ENCODE measurements at regions not wholly inside any gene's neighbourhood (a gene's known extent, or its start where the extent isn't known, plus 50 kb on each side); places are given as distances from the start of the nearest gene placed in this dataset.

DNA sequence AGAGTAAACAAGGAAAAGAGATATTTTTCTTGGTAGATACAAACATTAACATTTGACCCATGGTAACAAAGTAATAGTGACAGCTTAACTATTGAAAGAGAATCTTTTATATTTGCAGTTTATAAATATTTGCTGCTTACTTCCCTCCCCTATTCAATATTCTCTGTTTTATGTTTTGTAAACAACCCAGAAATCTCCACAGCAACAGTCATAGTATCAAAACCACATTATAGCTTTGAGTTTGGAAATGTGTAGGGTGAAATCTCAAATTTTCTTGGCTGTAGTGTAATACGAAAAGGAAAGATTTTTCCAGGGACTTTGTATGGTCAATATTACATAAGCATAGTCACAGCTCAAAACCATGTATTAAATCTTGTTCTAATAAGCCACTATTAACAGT, 511.2 kb downstream of the METTL4 start:
- H3K36me3 ChIP-seq, result no peaks in the 10 kb centered on the region
- no peaks in the 10 kb centered on the region for H3K27me3 ChIP-seq
- no peaks in the 10 kb centered on the region for H3K9me3 ChIP-seq
- DNase-seq (ENCODE audit: extremely low spot score in 2 of 2), result no peak
- H3K4me1 ChIP-seq, result no peaks in the 10 kb centered on the region
- intact Hi-C loops (cut with DNase I), result loop anchor here (10.0 kb wide), 1 partner anchor 335 kb away; no protein-coding TSS in a partner anchor
- H3K4me3 ChIP-seq, result no peak overlapping the region
- TF ChIP-seq POLR2AphosphoS5 (IDR thresholded peaks at IDR 0.05; ENCODE audit: insufficient read depth in 1 of 2, low read depth in 1 of 2) (no peak), POLR2A (IDR thresholded peaks at IDR 0.05) (no peak), CTCF (IDR thresholded peaks at IDR 0.05) (no peak)
- H3K27ac ChIP-seq, result no peak overlapping the region

DNA sequence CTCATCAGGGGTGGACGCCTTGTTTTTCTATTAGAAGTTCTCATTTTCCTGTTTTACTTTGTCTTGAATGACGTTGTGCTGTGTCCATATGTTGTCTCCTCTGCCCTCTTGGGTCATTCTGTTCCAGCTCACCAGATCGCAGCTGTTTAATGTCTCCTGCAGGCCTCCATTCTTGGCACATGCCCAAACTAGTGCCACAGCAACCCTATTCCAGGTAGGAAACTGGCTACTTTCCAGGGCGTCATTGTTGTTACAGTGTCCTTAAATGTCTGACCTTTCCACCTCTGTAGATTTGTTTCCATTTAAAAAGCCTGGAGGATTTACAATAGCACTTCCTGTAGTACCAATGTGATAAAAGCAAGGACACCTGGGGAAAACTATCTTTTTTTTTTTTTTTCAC, 500.7 kb downstream of the METTL4 start:
- Histone ChIP-seq H3K4me3 (no peak overlapping the region), H3K9me3 (no peaks in the 10 kb centered on the region), H3K4me1 (no peaks in the 10 kb centered on the region), H3K27me3 (no peaks in the 10 kb centered on the region), H3K27ac (no peak overlapping the region), H3K36me3 (no peaks in the 10 kb centered on the region)
- intact Hi-C loops (cut with DNase I), result no loop called here
- TF ChIP-seq CTCF (IDR thresholded peaks at IDR 0.05) (no peak), POLR2A (IDR thresholded peaks at IDR 0.05) (no peak), POLR2AphosphoS5 (IDR thresholded peaks at IDR 0.05; ENCODE audit: insufficient read depth in 1 of 2, low read depth in 1 of 2) (no peak)
- no peak for DNase-seq (ENCODE audit: extremely low spot score in 2 of 2)

DNA sequence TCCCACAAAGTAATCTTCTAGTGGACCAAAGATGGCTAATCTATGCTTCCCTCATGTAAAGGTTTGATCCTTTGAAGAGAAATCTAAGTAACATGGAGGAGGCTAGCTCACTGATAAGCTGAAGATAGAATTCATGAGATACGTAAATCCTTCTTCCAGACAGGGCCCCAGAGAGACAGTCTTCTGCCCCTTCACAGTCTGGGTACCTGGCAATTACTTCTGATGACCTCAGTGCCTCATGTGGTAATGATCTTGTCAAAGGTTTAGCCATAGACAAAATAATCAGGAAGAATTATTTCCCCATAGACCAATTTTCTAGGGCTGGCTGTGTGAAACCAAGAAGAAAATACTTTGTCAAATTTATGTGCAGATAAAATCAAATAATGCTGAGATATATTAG, 495.8 kb downstream of the METTL4 start:
- Histone ChIP-seq H3K27ac (no peak overlapping the region), H3K9me3 (no peaks in the 10 kb centered on the region), H3K4me3 (no peak overlapping the region), H3K4me1 (no peaks in the 10 kb centered on the region), H3K27me3 (no peaks in the 10 kb centered on the region), H3K36me3 (no peaks in the 10 kb centered on the region)
- TF ChIP-seq POLR2A (IDR thresholded peaks at IDR 0.05) (no peak), CTCF (IDR thresholded peaks at IDR 0.05) (no peak), POLR2AphosphoS5 (IDR thresholded peaks at IDR 0.05; ENCODE audit: insufficient read depth in 1 of 2, low read depth in 1 of 2) (no peak)
- intact Hi-C loops (cut with DNase I), result no loop called here
- no peak for DNase-seq (ENCODE audit: extremely low spot score in 2 of 2)

- H3K9me3 ChIP-seq, result no peaks in the 10 kb centered on the region
- H3K27me3 ChIP-seq, result no peaks in the 10 kb centered on the region
- intact Hi-C loops (cut with DNase I), result no loop called here
- no peak overlapping the region for H3K4me3 ChIP-seq
- H3K36me3 ChIP-seq, result no peaks in the 10 kb centered on the region
- no peak for DNase-seq (ENCODE audit: extremely low spot score in 2 of 2)
- H3K4me1 ChIP-seq, result no peaks in the 10 kb centered on the region
- no peak for TF ChIP-seq POLR2AphosphoS5 (IDR thresholded peaks at IDR 0.05; ENCODE audit: insufficient read depth in 1 of 2, low read depth in 1 of 2)
- TF ChIP-seq POLR2A (IDR thresholded peaks at IDR 0.05), result no peak
- no peak for TF ChIP-seq CTCF (IDR thresholded peaks at IDR 0.05)
- no peak overlapping the region for H3K27ac ChIP-seq
Observed at GRCh38 chr18:2082676-2083075, 488.6 kb downstream of the METTL4 start.

GRCh38 chr18:2083691-2084090, 487.6 kb downstream of the METTL4 start:
- H3K9me3 ChIP-seq, result no peaks in the 10 kb centered on the region
- no peak for DNase-seq (ENCODE audit: extremely low spot score in 2 of 2)
- intact Hi-C loops (cut with DNase I), result no loop called here

More at GRCh38 chr18:2083691-2084090, 487.6 kb downstream of the METTL4 start:
- no peaks in the 10 kb centered on the region for H3K36me3 ChIP-seq
- H3K27ac ChIP-seq, result no peak overlapping the region
- H3K27me3 ChIP-seq, result no peaks in the 10 kb centered on the region
- H3K4me1 ChIP-seq, result no peaks in the 10 kb centered on the region
- H3K4me3 ChIP-seq, result no peak overlapping the region
- TF ChIP-seq POLR2AphosphoS5 (IDR thresholded peaks at IDR 0.05; ENCODE audit: insufficient read depth in 1 of 2, low read depth in 1 of 2) (no peak), POLR2A (IDR thresholded peaks at IDR 0.05) (no peak), CTCF (IDR thresholded peaks at IDR 0.05) (no peak)
